GM12878 (cell line): ENCODE measurements at regions not wholly inside any gene's neighbourhood (a gene's known extent, or its start where the extent isn't known, plus 50 kb on each side); places are given as distances from the start of the nearest gene placed in this dataset.

Source experiments
- BHLHE40 ChIP-seq, 2 experiments: fragments of 450-650 bp in 1 of 2; IDR thresholded peaks; 2 replicates each; pipeline ENCODE4 v1.6.1; 2011 to 2017; ENCODE audit warnings: low read depth in 2 of 2, borderline replicate concordance in 1 of 2, improper control_type of control experiment in 1 of 2, low read length in 1 of 2, mild to moderate bottlenecking in 1 of 2
- CEBPB ChIP-seq, 2 experiments: fragments of 150-350 bp in 1 of 2; IDR thresholded peaks; 2 replicates each; pipeline ENCODE4 v1.6.1; 2012 to 2014; ENCODE audit warnings: low read depth in 2 of 2, low read length in 2 of 2, borderline replicate concordance in 1 of 2, inconsistent platforms in 1 of 2
- CHD4 ChIP-seq: fragments of 200-600 bp; sonication (generic); IDR thresholded peaks from 2 replicates; pipeline ENCODE4 v1.6.1; 2016; ENCODE audit warnings: mild to moderate bottlenecking
- EP300 ChIP-seq, 2 experiments: fragments of 150-350 bp in 1 of 2; IDR thresholded peaks; 2 replicates each; pipeline ENCODE4 v1.6.1; 2011 to 2012; ENCODE audit warnings: low read depth in 2 of 2, low read length in 2 of 2, borderline replicate concordance in 1 of 2, improper control_type of control experiment in 1 of 2, inconsistent platforms in 1 of 2; ENCODE audit not compliant: control insufficient read depth in 1 of 2
- JUND ChIP-seq: IDR thresholded peaks from 2 replicates; pipeline ENCODE4 v1.6.1; 2012; ENCODE audit warnings: low read depth, mild to moderate bottlenecking, low read length, improper control_type of control experiment, moderate library complexity
- MYC ChIP-seq: IDR thresholded peaks from 2 replicates; pipeline ENCODE4 v1.6.1; 2011; ENCODE audit warnings: mild to moderate bottlenecking, low read length, moderate library complexity, inconsistent platforms; ENCODE audit not compliant: insufficient read depth, insufficient replicate concordance, insufficient read length, severe bottlenecking
- NR2C1 ChIP-seq: fragments of 450-650 bp; IDR thresholded peaks from 2 replicates; pipeline ENCODE4 v1.6.1; 2017; ENCODE audit warnings: antibody characterized with exemption, mild to moderate bottlenecking, moderate library complexity
- REST ChIP-seq: IDR thresholded peaks from 2 replicates; pipeline ENCODE4 v1.6.1; 2012; ENCODE audit warnings: mild to moderate bottlenecking, low read depth, low read length
- TF ChIP-seq, protein P1 (sequence below): fragments of 450-650 bp; IDR thresholded peaks from 2 replicates; pipeline ENCODE4 v1.6.1; 2016; ENCODE audit warnings: mild to moderate bottlenecking
- TF ChIP-seq, protein P2 (sequence below), 3 experiments: IDR thresholded peaks in 2 of 3; conservative IDR thresholded peaks in 1 of 3; 2 replicates each; pipeline ENCODE4 v1.5.1; 2011; ENCODE audit warnings: low read depth in 3 of 3, low read length in 3 of 3, mild to moderate bottlenecking in 3 of 3, control low read depth in 2 of 3, moderate library complexity in 2 of 3, inconsistent platforms in 1 of 3, mixed read lengths in 1 of 3; ENCODE audit not compliant: control insufficient read depth in 2 of 3, insufficient read depth in 1 of 3; ENCODE audit errors: extremely low read depth in 1 of 3

GRCh38 chr10:85226596-85226995, 898.2 kb downstream of the CCSER2 start:
- no peak for TF ChIP-seq BHLHE40 (IDR thresholded peaks at IDR 0.05; ENCODE audit: borderline replicate concordance in 1 of 2, low read depth in 2 of 2, low read length in 1 of 2)
- TF ChIP-seq, protein P1, sequence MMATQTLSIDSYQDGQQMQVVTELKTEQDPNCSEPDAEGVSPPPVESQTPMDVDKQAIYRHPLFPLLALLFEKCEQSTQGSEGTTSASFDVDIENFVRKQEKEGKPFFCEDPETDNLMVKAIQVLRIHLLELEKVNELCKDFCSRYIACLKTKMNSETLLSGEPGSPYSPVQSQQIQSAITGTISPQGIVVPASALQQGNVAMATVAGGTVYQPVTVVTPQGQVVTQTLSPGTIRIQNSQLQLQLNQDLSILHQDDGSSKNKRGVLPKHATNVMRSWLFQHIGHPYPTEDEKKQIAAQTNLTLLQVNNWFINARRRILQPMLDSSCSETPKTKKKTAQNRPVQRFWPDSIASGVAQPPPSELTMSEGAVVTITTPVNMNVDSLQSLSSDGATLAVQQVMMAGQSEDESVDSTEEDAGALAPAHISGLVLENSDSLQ: no peak
- TF ChIP-seq CHD4: no peak
- no peak for TF ChIP-seq NR2C1
- no peak for TF ChIP-seq EP300 (IDR thresholded peaks at IDR 0.05; ENCODE audit: borderline replicate concordance in 1 of 2, control insufficient read depth in 1 of 2, low read depth in 2 of 2, low read length in 2 of 2)
- TF ChIP-seq JUND: no peak
- TF ChIP-seq MYC: no peak
- no peak for TF ChIP-seq REST
- TF ChIP-seq, protein P2, sequence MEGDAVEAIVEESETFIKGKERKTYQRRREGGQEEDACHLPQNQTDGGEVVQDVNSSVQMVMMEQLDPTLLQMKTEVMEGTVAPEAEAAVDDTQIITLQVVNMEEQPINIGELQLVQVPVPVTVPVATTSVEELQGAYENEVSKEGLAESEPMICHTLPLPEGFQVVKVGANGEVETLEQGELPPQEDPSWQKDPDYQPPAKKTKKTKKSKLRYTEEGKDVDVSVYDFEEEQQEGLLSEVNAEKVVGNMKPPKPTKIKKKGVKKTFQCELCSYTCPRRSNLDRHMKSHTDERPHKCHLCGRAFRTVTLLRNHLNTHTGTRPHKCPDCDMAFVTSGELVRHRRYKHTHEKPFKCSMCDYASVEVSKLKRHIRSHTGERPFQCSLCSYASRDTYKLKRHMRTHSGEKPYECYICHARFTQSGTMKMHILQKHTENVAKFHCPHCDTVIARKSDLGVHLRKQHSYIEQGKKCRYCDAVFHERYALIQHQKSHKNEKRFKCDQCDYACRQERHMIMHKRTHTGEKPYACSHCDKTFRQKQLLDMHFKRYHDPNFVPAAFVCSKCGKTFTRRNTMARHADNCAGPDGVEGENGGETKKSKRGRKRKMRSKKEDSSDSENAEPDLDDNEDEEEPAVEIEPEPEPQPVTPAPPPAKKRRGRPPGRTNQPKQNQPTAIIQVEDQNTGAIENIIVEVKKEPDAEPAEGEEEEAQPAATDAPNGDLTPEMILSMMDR (IDR thresholded peaks at IDR 0.05 in 2 of 3, conservative IDR thresholded peaks at IDR 0.05 in 1 of 3; ENCODE audit: control insufficient read depth in 2 of 3, extremely low read depth in 1 of 3, insufficient read depth in 1 of 3, low read depth in 3 of 3, low read length in 3 of 3): no peak
- no peak for TF ChIP-seq CEBPB (IDR thresholded peaks at IDR 0.05; ENCODE audit: borderline replicate concordance in 1 of 2, low read depth in 2 of 2, low read length in 2 of 2)
